ENCODE measurements at regions not wholly inside any gene's neighbourhood (a gene's known extent, or its start where the extent isn't known, plus 50 kb on each side); places are given as distances from the start of the nearest gene placed in this dataset.

DNA sequence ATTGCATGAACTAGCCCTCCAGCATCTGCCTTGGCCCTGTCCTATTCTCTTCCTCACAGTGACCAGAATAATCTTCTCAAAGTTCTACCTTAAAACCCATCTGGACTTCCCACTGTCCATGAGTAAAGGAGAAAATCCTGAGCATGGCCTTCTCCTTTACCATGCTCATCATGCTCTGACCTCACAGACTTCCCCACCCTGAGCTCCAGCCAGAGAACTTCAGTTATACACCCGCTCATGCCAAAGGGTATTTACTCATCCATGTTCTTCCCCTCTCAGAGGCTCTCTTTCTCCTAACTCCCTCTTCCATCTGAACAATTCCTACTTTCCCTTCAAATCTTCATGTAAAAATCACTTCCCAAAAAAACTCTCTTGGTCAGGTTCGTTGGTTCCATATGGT, 188.4 kb downstream of the SETD4 start:
- Mint-ChIP-seq H3K27me3 (ENCODE audit: low read depth) (peaks cover 6% of the 10 kb centered on the region), H3K4me3 (no peak overlapping the region), H3K27ac (no peak overlapping the region), H3K36me3 (ENCODE audit: low read depth) (no peaks in the 10 kb centered on the region), H3K4me1 (ENCODE audit: low read depth) (no peaks in the 10 kb centered on the region), H3K9me3 (peaks cover 2% of the 10 kb centered on the region)
- no peak for DNase-seq
- intact Hi-C loops (cut with micrococcal nuclease), result no loop called here
- CTCF ChIA-PET, result no interaction called here

DNA sequence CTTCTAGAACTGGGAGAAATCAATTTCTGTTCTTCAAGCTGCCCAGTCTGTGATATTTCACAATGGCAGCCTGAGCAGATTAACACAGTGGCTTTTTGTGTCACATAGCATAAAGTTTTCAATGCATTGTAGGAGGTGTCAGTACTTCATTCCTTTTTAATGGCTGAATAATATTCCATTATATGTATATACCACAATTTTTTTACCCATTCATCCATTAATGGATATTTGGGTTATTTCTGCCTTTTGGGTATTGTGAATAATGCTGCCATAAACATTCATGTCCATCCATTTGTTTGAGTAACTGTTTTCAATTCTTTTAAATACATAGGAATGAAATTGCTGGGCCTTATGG, 191.5 kb downstream of the SETD4 start:
- intact Hi-C loops (cut with micrococcal nuclease), result no loop called here
- Mint-ChIP-seq H3K4me3 (no peak overlapping the region), H3K27ac (no peak overlapping the region), H3K9me3 (peaks cover 2% of the 10 kb centered on the region), H3K4me1 (ENCODE audit: low read depth) (no peaks in the 10 kb centered on the region), H3K36me3 (ENCODE audit: low read depth) (no peaks in the 10 kb centered on the region), H3K27me3 (ENCODE audit: low read depth) (peaks cover 4% of the 10 kb centered on the region)
- DNase-seq, result no peak
- CTCF ChIA-PET, result interaction anchor here (0.9 kb wide), 1 partner anchor 64 kb away, joined by 3 read pairs; no protein-coding TSS in a partner anchor

- H3K9me3 Mint-ChIP-seq, result peaks cover 2% of the 10 kb centered on the region
- H3K27me3 Mint-ChIP-seq (ENCODE audit: low read depth), result peaks cover 4% of the 10 kb centered on the region
- no peak for DNase-seq
- H3K36me3 Mint-ChIP-seq (ENCODE audit: low read depth), result no peaks in the 10 kb centered on the region
- H3K27ac Mint-ChIP-seq, result no peak overlapping the region
- intact Hi-C loops (cut with micrococcal nuclease), result no loop called here
- H3K4me1 Mint-ChIP-seq (ENCODE audit: low read depth), result no peaks in the 10 kb centered on the region
- H3K4me3 Mint-ChIP-seq, result no peak overlapping the region
- CTCF ChIA-PET, result interaction anchor here (0.7 to 0.9 kb wide), 2 partner anchors 64 to 158 kb away, joined by 3 read pairs; no protein-coding TSS in a partner anchor
Observed at GRCh38 chr21:35868005-35868868, 192.1 kb downstream of the SETD4 start.

DNA sequence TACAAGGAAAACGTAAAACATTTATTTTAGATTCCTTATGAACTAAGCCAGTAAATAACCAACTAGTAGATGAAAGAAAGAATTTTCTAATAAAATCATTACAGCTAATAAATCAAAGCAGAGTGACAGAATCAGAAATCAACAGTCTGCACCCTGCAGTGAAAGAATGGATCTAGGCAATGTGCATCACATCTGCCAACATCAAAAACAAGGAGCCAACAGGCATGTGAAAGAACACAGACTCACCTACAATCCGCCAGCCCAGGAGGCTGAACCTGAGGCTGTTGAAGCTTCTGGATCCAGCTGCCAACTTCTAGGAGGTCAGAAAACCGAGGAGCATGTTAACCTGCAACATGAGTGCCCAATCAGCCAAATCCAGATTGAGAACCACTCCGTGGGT, 196.3 kb downstream of the SETD4 start:
- DNase-seq, result no peak
- no peak overlapping the region for H3K27ac Mint-ChIP-seq
- no peak overlapping the region for H3K4me3 Mint-ChIP-seq
- no peaks in the 10 kb centered on the region for H3K36me3 Mint-ChIP-seq (ENCODE audit: low read depth)
- CTCF ChIA-PET, result interaction anchor here (1.4 kb wide), 1 partner anchor 24 kb away, joined by 3 read pairs; no protein-coding TSS in a partner anchor
- H3K27me3 Mint-ChIP-seq (ENCODE audit: low read depth), result peaks cover 2% of the 10 kb centered on the region
- intact Hi-C loops (cut with micrococcal nuclease), result no loop called here
- no peaks in the 10 kb centered on the region for H3K4me1 Mint-ChIP-seq (ENCODE audit: low read depth)
- peaks cover 2% of the 10 kb centered on the region for H3K9me3 Mint-ChIP-seq

- no peaks in the 10 kb centered on the region for H3K27me3 Mint-ChIP-seq (ENCODE audit: low read depth)
- CTCF ChIA-PET, result interaction anchor here (0.6 to 1.4 kb wide), 2 partner anchors 23 to 1169 kb away, joined by 3 read pairs; no protein-coding TSS in a partner anchor
- intact Hi-C loops (cut with micrococcal nuclease), result no loop called here
- H3K4me3 Mint-ChIP-seq, result no peak overlapping the region
- H3K27ac Mint-ChIP-seq, result no peak overlapping the region
- no peaks in the 10 kb centered on the region for H3K36me3 Mint-ChIP-seq (ENCODE audit: low read depth)
- no peaks in the 10 kb centered on the region for H3K9me3 Mint-ChIP-seq
- DNase-seq, result no peak
- H3K4me1 Mint-ChIP-seq (ENCODE audit: low read depth), result no peaks in the 10 kb centered on the region
Observed at GRCh38 chr21:35862969-35863368, 197.4 kb downstream of the SETD4 start.

GRCh38 chr21:35861661-35862060, 198.7 kb downstream of the SETD4 start:
- no peaks in the 10 kb centered on the region for H3K9me3 Mint-ChIP-seq
- no peaks in the 10 kb centered on the region for H3K27me3 Mint-ChIP-seq (ENCODE audit: low read depth)
- CTCF ChIA-PET, result interaction anchor here (0.6 kb wide), 1 partner anchor 21 kb away, joined by 3 read pairs; no protein-coding TSS in a partner anchor
- intact Hi-C loops (cut with micrococcal nuclease), result no loop called here
- no peak for DNase-seq
- no peaks in the 10 kb centered on the region for H3K4me1 Mint-ChIP-seq (ENCODE audit: low read depth)
- H3K4me3 Mint-ChIP-seq, result no peak overlapping the region
- H3K27ac Mint-ChIP-seq, result no peak overlapping the region
- H3K36me3 Mint-ChIP-seq (ENCODE audit: low read depth), result no peaks in the 10 kb centered on the region

DNA sequence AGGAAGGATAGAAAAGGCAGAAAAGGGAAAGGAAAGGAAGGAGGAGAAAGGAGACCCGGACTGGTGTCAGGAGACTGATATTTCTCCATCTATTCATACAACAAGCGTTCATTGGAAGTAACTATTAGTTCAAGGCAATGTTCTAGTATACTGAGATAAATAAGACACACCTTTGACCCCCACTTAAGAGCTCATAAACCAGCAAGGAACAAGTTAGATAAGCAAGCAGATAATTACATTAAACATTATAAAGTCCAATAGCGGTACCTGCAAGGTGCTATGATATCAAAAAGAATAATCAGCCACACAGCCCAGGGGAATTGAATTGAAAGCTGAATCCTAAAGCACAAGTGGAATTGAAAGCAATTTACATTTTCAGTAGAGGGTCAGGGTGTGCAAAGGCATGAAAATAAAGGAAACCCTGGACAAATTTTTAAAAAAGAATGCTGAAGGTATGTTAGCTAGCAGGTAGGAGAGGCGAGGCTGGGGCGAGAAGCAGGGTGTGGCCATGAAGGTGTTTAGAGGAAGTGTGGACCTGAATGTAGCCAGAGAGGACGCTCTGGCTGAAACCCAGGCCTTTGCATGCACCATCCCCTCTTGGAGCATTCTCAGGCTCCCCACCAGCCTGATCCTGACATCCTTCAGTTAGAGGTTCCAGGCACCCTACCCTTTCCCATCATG, 200.0 kb downstream of the SETD4 start:
- H3K4me1 Mint-ChIP-seq (ENCODE audit: low read depth), result no peaks in the 10 kb centered on the region

DNA sequence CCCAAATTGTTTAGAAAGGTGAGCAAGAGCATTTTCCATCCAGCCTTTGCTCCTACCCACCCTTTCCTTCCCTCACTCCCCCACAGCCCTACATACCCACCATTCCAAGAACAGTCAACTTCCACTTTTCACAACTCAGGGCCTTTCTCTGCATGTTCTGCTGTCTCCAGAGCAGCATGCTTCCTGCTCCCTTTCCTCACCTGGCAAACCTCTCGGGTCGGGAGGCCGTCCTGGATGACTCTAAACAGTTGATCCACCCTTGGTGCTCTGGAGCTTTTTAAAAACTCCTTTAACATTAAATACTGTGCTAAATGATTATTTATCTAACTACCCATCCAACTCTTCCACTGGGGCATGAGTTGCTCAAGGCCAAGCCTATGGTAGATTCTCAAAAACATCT, 200.6 kb downstream of the SETD4 start:
- no peak for DNase-seq
- Mint-ChIP-seq H3K4me3 (no peak overlapping the region), H3K27me3 (ENCODE audit: low read depth) (peaks cover 6% of the 10 kb centered on the region), H3K9me3 (no peaks in the 10 kb centered on the region), H3K36me3 (ENCODE audit: low read depth) (no peaks in the 10 kb centered on the region), H3K27ac (no peak overlapping the region), H3K4me1 (ENCODE audit: low read depth) (no peaks in the 10 kb centered on the region)
- CTCF ChIA-PET, result no interaction called here
- intact Hi-C loops (cut with micrococcal nuclease), result no loop called here

More for the DNA sequence above, 200.0 kb downstream of the SETD4 start:
- no peak overlapping the region for H3K27ac Mint-ChIP-seq
- H3K9me3 Mint-ChIP-seq, result no peaks in the 10 kb centered on the region
- H3K27me3 Mint-ChIP-seq (ENCODE audit: low read depth), result peaks cover 5% of the 10 kb centered on the region
- DNase-seq, result no peak
- H3K4me3 Mint-ChIP-seq, result no peak overlapping the region
- intact Hi-C loops (cut with micrococcal nuclease), result no loop called here
- H3K36me3 Mint-ChIP-seq (ENCODE audit: low read depth), result no peaks in the 10 kb centered on the region
- CTCF ChIA-PET, result no interaction called here

DNA sequence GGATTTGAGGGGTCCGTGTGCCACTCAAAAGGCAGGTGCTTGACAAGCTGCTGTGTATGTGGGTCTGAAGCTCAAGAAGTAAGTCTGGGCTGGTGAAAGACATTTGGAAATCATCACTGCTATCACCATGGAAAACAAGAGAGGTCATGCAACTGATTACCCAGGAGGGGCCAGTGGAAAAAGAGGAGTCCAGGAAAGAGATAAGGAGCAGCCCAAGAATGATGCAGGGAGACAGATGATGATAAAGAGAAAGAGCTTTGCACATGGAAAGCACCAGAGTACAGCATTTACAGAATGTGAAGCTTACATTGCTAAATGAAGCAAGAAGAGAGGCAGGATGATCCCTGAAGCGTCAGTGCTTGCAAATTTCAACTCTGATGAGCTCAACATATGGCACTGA, 203.2 kb downstream of the SETD4 start:
- CTCF ChIA-PET, result interaction anchor here (0.6 kb wide), 1 partner anchor 1206 kb away, joined by 3 read pairs; no protein-coding TSS in a partner anchor
- no peak for DNase-seq

DNA sequence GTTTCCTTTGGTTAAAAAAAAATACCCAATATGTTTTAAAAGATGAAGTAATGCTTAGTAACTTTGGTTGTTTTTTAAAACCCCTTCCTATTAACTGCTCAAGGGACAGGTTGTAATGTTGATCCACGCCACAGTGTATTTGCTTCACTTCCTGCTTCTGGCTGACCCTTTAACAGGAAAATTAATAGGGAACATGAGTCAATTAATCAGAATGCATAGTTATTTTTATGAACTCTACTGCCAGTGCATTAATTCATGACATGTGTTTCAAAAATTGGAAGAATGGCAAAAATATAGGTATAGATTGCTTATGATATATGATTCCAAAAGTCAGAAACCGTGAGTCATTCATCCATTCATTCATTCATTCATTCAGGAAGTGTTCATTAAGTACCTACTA, 204.8 kb downstream of the SETD4 start:
- Mint-ChIP-seq H3K27ac (no peak overlapping the region), H3K36me3 (ENCODE audit: low read depth) (no peaks in the 10 kb centered on the region), H3K4me1 (ENCODE audit: low read depth) (no peaks in the 10 kb centered on the region), H3K4me3 (no peak overlapping the region), H3K27me3 (ENCODE audit: low read depth) (peaks cover 10% of the 10 kb centered on the region), H3K9me3 (no peaks in the 10 kb centered on the region)
- CTCF ChIA-PET, result no interaction called here
- no peak for DNase-seq
- intact Hi-C loops (cut with micrococcal nuclease), result no loop called here

More for the DNA sequence above, 203.2 kb downstream of the SETD4 start:
- Mint-ChIP-seq H3K27ac (no peak overlapping the region), H3K4me3 (no peak overlapping the region), H3K9me3 (no peaks in the 10 kb centered on the region), H3K36me3 (ENCODE audit: low read depth) (no peaks in the 10 kb centered on the region), H3K27me3 (ENCODE audit: low read depth) (peaks cover 10% of the 10 kb centered on the region), H3K4me1 (ENCODE audit: low read depth) (no peaks in the 10 kb centered on the region)
- intact Hi-C loops (cut with micrococcal nuclease), result no loop called here

- no peaks in the 10 kb centered on the region for H3K9me3 Mint-ChIP-seq
- intact Hi-C loops (cut with micrococcal nuclease), result no loop called here
- no peaks in the 10 kb centered on the region for H3K36me3 Mint-ChIP-seq (ENCODE audit: low read depth)
- H3K4me3 Mint-ChIP-seq, result no peak overlapping the region
- no peak for DNase-seq
- CTCF ChIA-PET, result no interaction called here
- H3K4me1 Mint-ChIP-seq (ENCODE audit: low read depth), result no peaks in the 10 kb centered on the region
- no peak overlapping the region for H3K27ac Mint-ChIP-seq
- H3K27me3 Mint-ChIP-seq (ENCODE audit: low read depth), result peaks cover 10% of the 10 kb centered on the region
Observed at GRCh38 chr21:35854281-35854680, 206.0 kb downstream of the SETD4 start.

- Mint-ChIP-seq H3K36me3 (ENCODE audit: low read depth) (no peaks in the 10 kb centered on the region), H3K27ac (no peak overlapping the region), H3K4me1 (ENCODE audit: low read depth) (no peaks in the 10 kb centered on the region), H3K9me3 (no peaks in the 10 kb centered on the region), H3K4me3 (no peak overlapping the region), H3K27me3 (ENCODE audit: low read depth) (peaks cover 10% of the 10 kb centered on the region)
- CTCF ChIA-PET, result no interaction called here
- intact Hi-C loops (cut with micrococcal nuclease), result no loop called here
- DNase-seq, result no peak
Observed at GRCh38 chr21:35853321-35854239, 206.7 kb downstream of the SETD4 start.
